SK-N-SH treated with all-trans-retinoic acid at 6 μM for 48 hours (cell line): ENCODE measurements at regions not wholly inside any gene's neighbourhood (a gene's known extent, or its start where the extent isn't known, plus 50 kb on each side); places are given as distances from the start of the nearest gene placed in this dataset.

Experiments
- ATAC-seq: fragments of 200-7000 bp; cut with Tn5 transposase; 3 replicates; pipeline ENCODE4 v1.9.1; 2020; ENCODE audit warnings: mild to moderate bottlenecking, moderate library complexity
- ARNTL ChIP-seq: fragments of 450-650 bp; formaldehyde crosslinking; IDR thresholded peaks from 2 replicates; pipeline ENCODE4 v1.5.0; 2020; ENCODE audit warnings: low read depth, mild to moderate bottlenecking, moderate library complexity, borderline replicate concordance
- BACH2 ChIP-seq: fragments of 250-450 bp; sonication (Bioruptor Pico); IDR thresholded peaks from 2 replicates; pipeline ENCODE4 v1.9.0; 2021; ENCODE audit warnings: mild to moderate bottlenecking, borderline replicate concordance
- CREB5 ChIP-seq: fragments of 250-450 bp; sonication (Bioruptor Pico); IDR thresholded peaks from 2 replicates; pipeline ENCODE4 v1.5.1; 2020; ENCODE audit warnings: low read depth, mild to moderate bottlenecking, moderate library complexity
- CSDC2 ChIP-seq: fragments of 250-450 bp; sonication (Bioruptor Pico); IDR thresholded peaks from 2 replicates; pipeline ENCODE4 v1.5.0; 2020; ENCODE audit warnings: mild to moderate bottlenecking, moderate library complexity
- CSRNP3 ChIP-seq: fragments of 250-450 bp; sonication (Bioruptor Pico); IDR thresholded peaks from 2 replicates; pipeline ENCODE4 v1.5.1; 2021; ENCODE audit warnings: mild to moderate bottlenecking, moderate library complexity
- ESRRG ChIP-seq: fragments of 250-450 bp; sonication (Bioruptor Pico); IDR thresholded peaks from 2 replicates; pipeline ENCODE4 v1.6.1; 2021; ENCODE audit warnings: mild to moderate bottlenecking
- GLIS3 ChIP-seq: fragments of 250-450 bp; sonication (Bioruptor Pico); IDR thresholded peaks from 2 replicates; pipeline ENCODE4 v1.5.0; 2020; ENCODE audit warnings: mild to moderate bottlenecking, moderate library complexity
- ISL1 ChIP-seq: fragments of 250-450 bp; sonication (Bioruptor Pico); IDR thresholded peaks from 2 replicates; pipeline ENCODE4 v2.1.2; 2022; ENCODE audit warnings: mild to moderate bottlenecking, moderate library complexity
- OSR1 ChIP-seq: fragments of 250-450 bp; sonication (Bioruptor Pico); IDR thresholded peaks from 2 replicates; pipeline ENCODE4 v1.8.0; 2022; ENCODE audit warnings: moderate library complexity, mild to moderate bottlenecking, inconsistent platforms
- PATZ1 ChIP-seq: fragments of 250-450 bp; sonication (Bioruptor Pico); IDR thresholded peaks from 2 replicates; pipeline ENCODE4 v1.8.0; 2020; ENCODE audit warnings: mild to moderate bottlenecking, moderate library complexity, borderline replicate concordance
- POU6F1 ChIP-seq: fragments of 250-450 bp; sonication (Bioruptor Pico); IDR thresholded peaks from 2 replicates; pipeline ENCODE4 v1.8.0; 2021; ENCODE audit warnings: low read depth, mild to moderate bottlenecking, moderate library complexity, borderline replicate concordance
- PPARA ChIP-seq: fragments of 250-450 bp; sonication (Bioruptor Pico); IDR thresholded peaks from 2 replicates; pipeline ENCODE4 v1.5.0; 2020; ENCODE audit warnings: mild to moderate bottlenecking, borderline replicate concordance
- RARB ChIP-seq: fragments of 250-450 bp; sonication (Bioruptor Pico); IDR thresholded peaks from 2 replicates; pipeline ENCODE4 v1.8.0; 2021; ENCODE audit warnings: mild to moderate bottlenecking, moderate library complexity
- SNAI2 ChIP-seq: fragments of 250-450 bp; sonication (Bioruptor Pico); IDR thresholded peaks from 2 replicates; pipeline ENCODE4 v1.5.0; 2020; ENCODE audit warnings: mild to moderate bottlenecking, moderate library complexity
- TCF4 ChIP-seq: fragments of 250-450 bp; sonication (Bioruptor Pico); IDR thresholded peaks from 2 replicates; pipeline ENCODE4 v1.8.0; 2021; ENCODE audit warnings: mild to moderate bottlenecking, moderate library complexity, borderline replicate concordance
- TOX ChIP-seq: fragments of 250-450 bp; sonication (Bioruptor Pico); IDR thresholded peaks from 2 replicates; pipeline ENCODE4 v1.8.0; 2021; ENCODE audit warnings: mild to moderate bottlenecking, moderate library complexity, borderline replicate concordance
- TSHZ2 ChIP-seq: fragments of 250-450 bp; sonication (Bioruptor Pico); IDR thresholded peaks from 2 replicates; pipeline ENCODE4 v1.5.0; 2020; ENCODE audit warnings: mild to moderate bottlenecking, moderate library complexity
- ZC3H10 ChIP-seq: fragments of 250-450 bp; sonication (Bioruptor Pico); IDR thresholded peaks from 2 replicates; pipeline ENCODE4 v1.5.1; 2021; ENCODE audit warnings: mild to moderate bottlenecking, moderate library complexity
- ZFP3 ChIP-seq: fragments of 250-450 bp; sonication (Bioruptor Pico); IDR thresholded peaks from 2 replicates; pipeline ENCODE4 v1.5.0; 2020; ENCODE audit warnings: mild to moderate bottlenecking, moderate library complexity
- ZFP30 ChIP-seq: fragments of 450-650 bp; formaldehyde crosslinking; IDR thresholded peaks from 2 replicates; pipeline ENCODE4 v1.5.0; 2022; ENCODE audit warnings: mild to moderate bottlenecking, moderate library complexity
- ZNF565 ChIP-seq: fragments of 450-650 bp; formaldehyde crosslinking; conservative IDR thresholded peaks from 2 replicates; pipeline ENCODE4 v1.5.0; 2020; ENCODE audit warnings: low read depth, mild to moderate bottlenecking, moderate library complexity
- ZNF70 ChIP-seq: fragments of 450-650 bp; formaldehyde crosslinking; IDR thresholded peaks from 2 replicates; pipeline ENCODE4 v1.5.0; 2020; ENCODE audit warnings: mild to moderate bottlenecking, moderate library complexity

GRCh38 chr20:40579701-40580100 is 109.3 kb downstream of the MAFB start:
- no peak for TF ChIP-seq ZC3H10 (CRISPR knock-in tag)
- TF ChIP-seq CSRNP3 (CRISPR knock-in tag) = no peak
- no peak for TF ChIP-seq TOX (CRISPR knock-in tag)
- no peak for TF ChIP-seq TCF4
- TF ChIP-seq SNAI2 (CRISPR knock-in tag) = no peak
- no peak for TF ChIP-seq CSDC2 (CRISPR knock-in tag)
- no peak for TF ChIP-seq PPARA (CRISPR knock-in tag)
- no peak for TF ChIP-seq OSR1
- TF ChIP-seq ZFP3 (CRISPR knock-in tag) = no peak
- no peak for TF ChIP-seq CREB5 (CRISPR knock-in tag)
- no peak for TF ChIP-seq ZNF70 (CRISPR knock-in tag)
- no peak for TF ChIP-seq ZFP30
- no peak for TF ChIP-seq GLIS3
- no peak for TF ChIP-seq ISL1 (CRISPR knock-in tag)
- no peak for TF ChIP-seq ESRRG (CRISPR knock-in tag)
- TF ChIP-seq ZNF565 = no peak
- TF ChIP-seq BACH2 (CRISPR knock-in tag) = no peak
- ATAC-seq = no peak

GRCh38 chr20:40578961-40579360 is 110.1 kb downstream of the MAFB start:
- TF ChIP-seq TOX (CRISPR knock-in tag) = no peak
- TF ChIP-seq ZC3H10 (CRISPR knock-in tag) = no peak
- no peak for TF ChIP-seq TSHZ2
- no peak for TF ChIP-seq SNAI2 (CRISPR knock-in tag)
- no peak for TF ChIP-seq ZFP3 (CRISPR knock-in tag)
- no peak for TF ChIP-seq CREB5 (CRISPR knock-in tag)
- no peak for TF ChIP-seq ISL1 (CRISPR knock-in tag)
- no peak for TF ChIP-seq PATZ1 (CRISPR knock-in tag)
- TF ChIP-seq OSR1 = no peak
- no peak for TF ChIP-seq BACH2 (CRISPR knock-in tag)
- no peak for TF ChIP-seq CSDC2 (CRISPR knock-in tag)
- no peak for TF ChIP-seq ARNTL
- no peak for TF ChIP-seq ZNF70 (CRISPR knock-in tag)
- no peak for TF ChIP-seq RARB (CRISPR knock-in tag)
- no peak for TF ChIP-seq POU6F1 (CRISPR knock-in tag)
- ATAC-seq = no peak
